CD4-positive, alpha-beta T cell treated with Interleukin-6 at 100 ng/mL for 8 hours (primary cell): ENCODE measurements at regions not wholly inside any gene's neighbourhood (a gene's known extent, or its start where the extent isn't known, plus 50 kb on each side); places are given as distances from the start of the nearest gene placed in this dataset.
"Not testable (repeated sequence)": the region's sequence is repeated elsewhere in the genome, so short reads cannot be mapped to it uniquely, and the experiment has no call there.

Source experiments
- DNase-seq: peaks from one replicate; pipeline ENCODE4 v3.0.0-alpha.2; 2020; ENCODE audit warnings: mixed read lengths, low spot score

DNA sequence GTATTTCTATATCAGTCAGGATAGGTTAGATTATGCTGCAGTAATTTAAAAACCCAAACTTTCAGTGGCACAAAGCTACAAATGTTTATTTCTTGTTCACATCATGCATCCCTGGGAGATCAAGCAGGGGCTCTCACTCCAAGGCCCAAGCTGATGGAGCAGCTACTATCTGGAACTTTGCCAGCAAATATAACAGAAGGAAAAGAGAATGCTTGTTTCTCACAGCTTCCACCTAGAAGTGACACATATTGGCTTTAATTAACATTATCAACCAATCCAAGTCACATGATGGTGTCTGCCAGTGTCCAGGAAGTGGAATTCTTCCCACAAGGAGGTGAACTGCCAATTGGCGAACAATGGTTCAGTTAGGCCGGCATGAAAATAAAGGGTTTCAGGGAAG, 306.9 kb downstream of the BCL11A start:
- DNase-seq, result no peak

DNA sequence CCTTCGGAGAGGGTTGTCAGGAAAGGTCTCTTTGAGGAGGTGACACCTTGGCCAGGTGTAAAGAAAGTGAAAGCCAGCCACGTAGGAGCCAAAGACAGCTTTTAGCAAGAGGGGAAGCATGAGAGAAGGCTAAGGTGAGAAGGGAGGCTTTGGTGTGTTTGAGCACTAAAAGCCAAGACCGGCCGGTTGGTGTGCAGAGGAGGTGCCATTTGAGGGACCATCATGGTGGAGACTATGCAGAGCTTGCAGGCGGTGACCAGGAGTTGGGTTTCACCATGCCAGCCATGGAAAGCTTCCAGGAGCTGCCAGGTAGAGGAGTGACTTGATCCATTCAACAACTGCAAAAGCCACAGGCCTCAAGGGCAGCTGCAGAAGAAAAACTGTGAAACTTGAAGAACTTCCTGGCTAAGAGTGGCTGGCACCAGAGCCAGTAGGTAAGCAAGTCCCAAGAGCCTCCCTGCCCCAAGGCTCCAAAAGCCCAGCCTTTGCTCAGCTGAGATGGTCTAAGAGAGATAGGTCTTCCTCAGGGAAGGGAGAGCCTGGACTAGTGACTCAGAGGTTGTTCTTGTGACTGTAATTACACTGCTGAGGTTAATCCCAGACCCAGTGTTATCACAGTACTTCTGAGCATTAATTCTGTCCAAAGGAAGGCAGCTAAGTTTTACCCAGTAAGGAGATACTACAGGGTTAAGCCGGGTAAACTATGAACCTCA, 319.0 kb downstream of the BCL11A start:
- no peak for DNase-seq

DNA sequence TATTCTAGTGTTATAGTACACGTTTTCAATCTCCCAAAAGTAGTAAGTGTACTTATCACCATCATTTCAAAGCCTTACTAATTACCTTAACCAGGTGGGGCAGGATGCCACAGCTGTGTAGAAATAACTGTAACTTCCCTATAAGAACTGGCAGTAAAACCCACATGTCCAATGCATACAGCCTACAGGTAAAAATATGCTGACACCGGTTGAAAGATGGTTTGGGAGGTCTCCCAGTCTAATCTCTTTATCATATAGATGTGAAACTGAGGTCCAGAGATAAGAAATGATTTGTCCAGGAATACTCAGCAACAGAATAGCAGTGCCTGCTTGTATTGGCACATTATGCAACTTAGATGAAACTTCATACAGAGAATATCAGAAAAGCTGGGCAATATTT, 322.9 kb downstream of the BCL11A start:
- no peak for DNase-seq

DNA sequence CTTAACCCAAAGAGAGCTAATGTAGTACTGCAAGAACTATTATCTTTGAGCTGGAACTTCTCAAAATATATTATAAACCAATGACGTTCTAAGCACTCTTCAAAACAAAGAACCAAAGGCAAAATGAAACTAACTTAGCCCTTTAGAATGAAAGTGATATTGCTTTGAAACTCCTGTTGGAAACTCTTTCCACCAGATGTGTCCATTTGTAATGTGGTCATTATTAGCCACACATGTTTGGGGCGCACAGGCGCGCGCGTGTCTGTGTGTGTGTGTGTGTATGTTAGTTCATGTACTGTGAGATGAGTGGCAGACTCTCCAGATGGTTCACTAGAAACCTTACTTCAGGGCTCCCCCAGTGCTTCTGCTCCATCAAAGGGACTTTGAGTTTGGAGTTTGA, 323.4 kb downstream of the BCL11A start:
- no peak for DNase-seq

DNA sequence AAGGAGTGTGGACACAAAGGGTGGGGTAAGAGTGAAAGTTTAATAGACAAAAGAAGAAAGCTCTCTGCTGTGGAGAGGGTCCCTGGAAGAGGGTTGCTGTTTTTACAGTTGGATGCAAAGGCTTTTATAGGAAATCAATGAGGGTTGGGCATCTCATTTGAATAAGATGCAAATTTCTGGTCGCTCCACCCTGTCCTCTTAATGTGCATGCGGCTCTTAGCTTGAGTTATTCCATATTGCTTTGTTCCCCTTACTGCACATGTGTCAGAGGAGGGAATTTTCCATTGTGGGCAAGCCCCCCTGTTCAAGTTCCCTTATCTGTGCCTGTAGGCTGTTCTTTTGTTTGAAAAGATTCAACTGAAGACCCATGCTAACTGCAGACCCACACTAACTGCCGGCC, 326.5 kb downstream of the BCL11A start:
- no peak for DNase-seq

DNA sequence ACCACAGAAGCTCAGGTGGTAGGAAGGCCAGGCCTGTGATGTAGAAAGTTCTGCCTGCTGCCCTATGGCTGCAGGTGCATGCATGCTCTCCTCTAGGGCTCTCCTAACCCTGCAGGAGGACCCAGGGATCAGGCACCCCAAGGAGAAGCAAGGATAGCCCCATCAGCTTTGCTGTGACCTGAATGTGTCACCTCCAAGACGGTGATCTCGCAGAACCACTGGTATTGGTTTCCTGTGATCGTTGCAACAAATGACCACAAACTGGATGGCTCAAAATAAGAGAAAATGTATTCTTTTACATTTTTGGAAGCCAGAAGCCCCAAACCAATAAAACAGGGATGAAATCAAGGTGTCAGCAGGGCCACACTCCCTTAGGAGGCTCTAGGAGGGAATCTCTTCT, 327.3 kb downstream of the BCL11A start:
- no peak for DNase-seq

DNA sequence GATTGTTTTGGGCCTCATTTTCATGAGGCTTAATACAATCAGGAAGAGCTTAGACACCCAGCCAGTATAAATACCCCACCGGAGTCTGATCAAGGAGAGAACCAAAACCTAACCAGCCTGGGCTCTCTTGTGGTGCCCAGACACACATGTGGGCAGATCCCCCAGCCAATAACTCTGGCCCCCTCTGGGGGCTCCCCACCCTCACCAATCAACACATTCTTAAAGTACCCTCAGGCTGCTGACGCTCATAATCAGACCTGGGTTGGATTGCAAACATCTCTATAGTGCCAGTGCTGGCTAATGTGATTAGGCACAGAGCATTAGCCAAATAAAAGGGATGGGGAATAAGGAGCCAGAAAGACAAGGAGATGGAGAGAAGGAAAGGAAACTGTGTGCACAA, 329.6 kb downstream of the BCL11A start:
- DNase-seq, result no peak

DNA sequence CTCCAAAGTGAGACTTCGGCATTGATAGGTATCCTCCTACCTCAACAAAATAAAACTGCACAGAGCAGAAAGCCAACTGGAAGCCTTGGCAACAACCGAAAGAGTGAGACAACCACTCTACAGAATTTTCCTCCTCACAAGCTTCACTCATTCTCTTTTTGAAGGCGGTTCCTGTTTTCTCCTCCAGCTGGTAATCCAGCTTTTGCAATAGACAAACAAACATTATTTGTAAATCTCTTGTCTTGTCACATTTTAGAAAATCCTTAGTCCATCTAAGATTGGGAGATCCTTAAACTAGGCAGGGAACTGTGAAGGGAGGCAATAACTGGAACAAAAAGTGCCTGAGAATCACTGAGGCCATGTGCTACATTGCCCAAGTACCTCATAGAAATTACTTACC, 332.4 kb downstream of the BCL11A start:
- DNase-seq, result no peak

DNA sequence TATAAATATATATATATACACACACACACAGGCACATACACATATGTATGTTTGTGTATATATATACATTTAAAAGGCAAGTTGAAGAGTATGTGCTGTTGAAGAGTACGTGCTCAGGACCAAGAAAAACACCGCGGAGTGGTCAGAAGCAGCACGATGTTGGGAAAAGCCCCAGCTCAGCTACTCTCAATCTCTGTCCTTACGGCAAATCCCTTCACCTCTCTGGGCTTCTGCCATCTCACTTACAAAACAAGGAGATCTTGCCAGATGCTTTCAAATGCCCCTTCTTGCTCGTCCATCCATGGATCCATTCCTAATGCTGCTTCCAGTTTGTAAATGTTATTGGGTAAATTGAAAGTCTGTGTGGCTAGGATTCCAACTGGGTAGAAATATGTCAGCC, 333.9 kb downstream of the BCL11A start:
- DNase-seq, result no peak

DNA sequence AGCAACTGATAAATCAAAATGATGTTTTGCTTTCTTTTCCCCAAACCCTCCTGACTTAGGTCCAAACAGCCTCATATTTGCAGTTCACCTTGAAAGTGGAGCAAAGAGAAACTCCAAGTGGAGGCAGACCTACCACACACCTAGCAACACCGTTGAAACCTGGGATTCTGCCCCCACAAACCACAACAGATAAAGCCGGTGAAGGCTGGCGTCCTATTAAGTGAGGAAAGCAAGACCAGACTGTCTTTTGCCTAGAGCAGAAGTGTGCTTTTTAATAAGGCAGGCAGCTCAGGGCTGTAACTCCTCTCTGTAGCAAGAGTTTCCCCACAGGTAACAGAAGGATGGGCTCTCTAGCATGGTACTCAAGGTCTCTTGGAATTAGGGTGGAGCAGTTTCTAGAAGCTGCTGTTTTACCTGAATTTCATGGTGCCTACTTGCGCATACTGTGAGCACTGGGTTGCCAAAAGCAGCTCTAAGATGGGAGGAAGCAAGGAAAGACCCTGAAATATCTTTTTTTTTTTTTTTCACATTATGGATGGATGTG, 336.9 kb downstream of the BCL11A start:
- DNase-seq, result no peak

DNA sequence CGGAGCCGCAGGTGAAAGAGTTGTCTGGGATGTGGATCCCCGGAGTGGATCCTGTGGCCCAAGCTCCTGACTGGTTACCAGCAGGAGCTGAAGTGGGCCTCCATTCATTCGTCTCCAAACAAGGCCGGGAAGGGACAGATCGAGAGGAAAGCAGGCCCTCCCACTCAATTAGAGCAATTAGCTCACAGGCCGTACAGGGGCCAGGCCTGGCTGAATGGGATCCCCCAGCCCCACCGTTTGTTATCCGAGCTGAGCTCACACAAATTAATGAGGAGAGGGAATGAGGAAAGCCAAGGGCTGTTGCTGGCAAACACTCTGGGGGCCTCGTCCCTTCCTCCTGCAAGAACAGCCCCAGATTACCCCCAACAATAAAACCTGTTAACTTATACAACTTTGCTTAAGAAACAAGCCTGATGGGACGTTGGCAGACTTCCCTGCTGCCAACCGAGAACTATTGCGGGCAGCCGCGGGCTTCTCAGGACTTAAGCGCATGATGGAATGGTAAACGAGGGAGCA, 338.0 kb downstream of the BCL11A start:
- DNase-seq, result no peak

DNA sequence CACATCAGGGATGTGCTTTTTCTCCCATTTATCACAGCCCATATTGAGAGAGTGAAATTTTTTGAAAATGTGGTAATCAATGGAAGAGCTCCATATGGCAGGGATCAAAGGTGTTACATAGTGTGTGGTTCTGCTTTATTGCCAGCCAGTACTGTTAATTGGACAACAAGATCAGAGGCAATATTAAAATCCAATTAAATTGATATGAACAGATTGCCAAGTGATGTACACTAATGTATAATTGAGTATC, 338.9 kb downstream of the BCL11A start:
- DNase-seq, result no peak

DNA sequence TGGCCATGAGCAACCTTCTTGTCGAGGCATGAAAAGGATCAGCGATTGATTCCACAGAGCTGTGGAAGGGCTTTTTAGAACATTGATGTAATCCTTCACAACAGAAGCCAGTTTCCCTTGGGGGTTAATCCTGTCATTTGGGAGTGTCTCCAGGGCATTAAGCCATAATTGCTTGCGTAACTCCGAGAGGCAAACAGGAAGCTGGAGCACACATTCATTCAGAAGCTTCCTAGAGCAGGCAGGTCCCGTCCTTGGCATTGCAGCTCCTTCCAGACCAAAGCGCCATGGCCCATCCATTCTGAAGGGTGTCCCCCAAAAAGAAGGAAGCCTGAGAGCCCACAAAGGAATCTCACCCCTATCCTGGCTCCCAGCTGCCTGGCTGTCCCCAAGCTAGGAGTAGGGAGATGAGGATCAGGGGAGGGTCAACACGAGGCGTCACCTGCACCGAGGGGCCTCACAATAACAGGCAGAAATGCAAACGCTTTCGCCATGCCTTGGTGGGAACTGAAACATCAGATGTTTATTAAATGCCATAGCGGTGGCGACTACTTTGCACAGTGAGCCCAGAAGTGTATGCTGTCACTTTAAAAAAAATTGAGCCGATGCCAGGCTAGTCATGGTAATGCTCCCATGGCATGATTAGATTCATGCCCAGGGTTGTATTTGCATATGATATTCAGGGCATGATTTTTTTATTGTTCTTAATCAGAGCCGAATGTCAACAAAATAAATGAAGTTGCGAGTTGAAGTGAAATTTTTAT, 339.4 kb downstream of the BCL11A start:
- no peak for DNase-seq

DNA sequence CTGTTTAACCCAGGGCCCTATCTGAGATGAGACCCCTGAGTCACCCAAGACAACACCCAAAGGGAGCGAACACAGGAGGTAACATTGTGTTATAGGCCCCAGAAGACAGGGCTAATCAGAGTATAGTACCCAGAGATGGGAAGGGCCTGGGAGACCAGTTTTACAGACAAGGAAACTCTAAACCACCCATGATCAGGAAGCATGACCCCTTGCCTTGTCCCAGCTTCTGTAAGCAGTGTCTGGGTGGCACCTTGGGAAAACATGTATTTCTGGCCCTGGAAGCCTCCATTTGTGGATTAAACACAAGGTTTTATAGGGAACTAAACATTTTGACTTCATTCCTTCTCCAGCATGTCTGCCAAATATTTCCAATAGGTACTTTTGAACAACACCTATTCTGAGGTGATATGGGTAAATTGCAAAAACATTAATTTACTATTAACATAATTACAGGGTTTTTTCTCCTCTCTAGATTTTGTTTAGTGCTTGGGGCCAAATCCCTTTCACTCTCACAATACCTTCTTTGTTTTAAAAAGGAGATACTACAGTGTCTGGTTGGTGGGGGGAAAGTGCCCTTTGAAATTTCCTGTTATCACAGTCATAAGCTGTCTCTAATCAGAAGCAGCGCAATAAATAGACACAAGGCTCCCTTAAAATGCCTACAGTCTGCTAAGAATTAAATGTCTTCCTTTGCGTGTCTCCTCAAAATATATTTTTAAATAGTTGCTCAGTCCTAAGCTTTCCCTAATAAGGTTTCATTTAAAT, 341.1 kb downstream of the BCL11A start:
- no peak for DNase-seq

DNA sequence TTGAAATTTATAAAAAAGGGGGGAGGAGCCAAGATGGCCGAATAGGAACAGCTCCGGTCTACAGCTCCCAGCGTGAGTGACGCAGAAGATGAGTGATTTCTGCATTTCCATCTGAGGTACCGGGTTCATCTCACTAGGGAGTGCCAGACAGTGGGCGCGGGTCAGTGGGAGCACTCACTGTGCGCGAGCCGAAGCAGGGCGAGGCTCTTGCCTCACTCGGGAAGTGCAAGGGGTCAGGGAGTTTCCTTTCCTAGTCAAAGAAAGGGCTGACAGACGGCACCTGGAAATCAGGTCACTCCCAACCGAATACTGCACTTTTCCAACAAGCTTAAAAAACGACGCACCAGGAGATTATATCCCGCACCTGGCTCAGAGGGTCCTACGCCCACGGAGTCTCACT, 364.4 kb downstream of the BCL11A start:
- DNase-seq, result not testable (repeated sequence)

DNA sequence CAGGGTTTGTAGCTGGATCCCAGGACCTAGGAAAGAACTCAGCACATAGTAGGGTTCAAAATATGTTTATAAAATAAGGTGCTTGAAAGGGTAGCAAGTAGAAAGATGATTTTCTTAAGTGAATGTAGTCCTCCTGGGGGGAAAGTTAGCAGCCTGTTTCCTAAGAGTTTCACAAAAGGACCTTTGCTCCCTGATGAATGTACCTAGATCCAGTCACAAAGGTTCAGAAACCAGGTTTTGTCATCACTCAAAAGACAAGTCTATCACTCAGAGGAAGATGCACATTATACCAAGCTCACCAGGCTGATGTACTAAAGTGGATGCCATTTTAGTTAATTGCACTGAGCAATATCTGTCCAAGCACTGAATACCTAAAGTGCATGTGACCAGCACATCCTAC, 378.2 kb downstream of the BCL11A start:
- DNase-seq, result no peak

DNA sequence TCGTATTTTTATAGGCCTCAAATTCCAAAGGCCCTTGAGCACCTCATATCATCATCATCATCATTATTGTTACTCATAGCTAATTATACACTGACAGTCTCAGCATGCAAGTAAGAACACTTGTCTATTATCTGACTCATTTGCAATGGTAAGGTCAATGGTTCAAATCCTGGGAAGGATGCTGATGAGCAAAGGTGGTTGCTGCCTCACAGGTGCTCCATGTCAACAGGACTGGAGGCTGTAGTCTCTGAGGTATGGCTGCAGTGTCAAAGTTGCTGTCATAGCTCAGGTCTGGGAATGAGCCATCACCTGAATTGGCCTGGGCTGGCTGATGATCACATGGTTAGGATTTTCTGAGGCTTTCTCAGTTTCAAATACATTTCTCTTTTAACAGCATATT, 379.3 kb downstream of the BCL11A start:
- no peak for DNase-seq

DNA sequence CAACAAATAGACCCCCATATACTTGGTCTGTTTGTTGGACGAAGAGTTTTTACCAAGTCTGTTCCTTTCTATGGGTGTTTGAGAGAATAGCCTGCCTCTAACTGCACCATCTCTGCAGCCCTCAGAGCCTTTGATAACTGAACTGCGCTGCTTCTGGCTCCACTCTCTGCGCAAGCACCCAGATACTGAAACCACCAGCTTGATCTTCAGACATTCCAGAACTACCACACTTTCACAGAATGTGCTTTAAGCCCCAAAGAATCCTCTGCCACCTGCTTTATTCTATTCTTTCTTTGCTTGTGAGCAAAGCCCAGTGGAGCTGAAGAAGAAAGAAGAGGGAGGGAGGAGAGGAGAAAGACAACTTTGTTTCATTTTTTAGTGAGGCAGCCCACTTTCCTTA, 380.7 kb downstream of the BCL11A start:
- DNase-seq, result no peak

DNA sequence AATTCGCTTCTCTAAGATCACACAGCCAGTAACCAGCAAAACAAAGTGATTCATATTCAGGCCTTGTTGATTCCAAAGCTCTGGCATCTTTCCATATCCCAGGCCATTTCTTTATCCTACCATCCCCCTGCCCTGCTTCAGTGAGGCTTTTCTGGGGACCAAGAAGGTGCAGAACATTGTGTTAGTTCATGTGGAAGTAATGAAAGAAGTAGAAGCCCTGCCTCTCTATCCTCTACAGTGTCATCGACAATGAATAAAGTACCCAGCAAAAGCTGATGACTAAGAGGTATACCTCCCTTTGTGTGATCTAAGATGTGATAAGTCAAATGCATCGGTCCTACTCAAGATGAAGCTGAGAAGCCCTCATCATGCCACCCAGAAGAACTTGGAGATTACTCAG, 383.2 kb downstream of the BCL11A start:
- no peak for DNase-seq

DNA sequence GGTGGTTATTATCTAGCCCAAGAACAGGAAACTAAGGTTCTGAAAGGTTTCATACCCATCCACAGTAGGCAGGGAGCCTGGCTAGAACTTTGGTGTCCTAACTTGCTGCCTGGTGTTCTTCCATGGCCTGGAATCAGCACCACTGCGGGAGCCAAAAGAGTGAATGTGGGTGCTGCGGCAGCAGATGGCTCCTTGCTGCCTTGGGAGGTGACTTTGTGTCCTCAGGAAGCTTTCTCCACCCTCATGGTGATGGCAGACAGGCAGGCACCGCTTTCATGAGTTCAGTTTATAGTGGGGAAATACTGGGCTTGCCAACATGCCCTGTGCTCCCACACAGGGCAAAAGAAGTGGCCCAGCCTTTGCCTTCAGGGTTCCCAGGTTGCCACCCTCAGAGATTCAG, 385.2 kb downstream of the BCL11A start:
- DNase-seq, result no peak

DNA sequence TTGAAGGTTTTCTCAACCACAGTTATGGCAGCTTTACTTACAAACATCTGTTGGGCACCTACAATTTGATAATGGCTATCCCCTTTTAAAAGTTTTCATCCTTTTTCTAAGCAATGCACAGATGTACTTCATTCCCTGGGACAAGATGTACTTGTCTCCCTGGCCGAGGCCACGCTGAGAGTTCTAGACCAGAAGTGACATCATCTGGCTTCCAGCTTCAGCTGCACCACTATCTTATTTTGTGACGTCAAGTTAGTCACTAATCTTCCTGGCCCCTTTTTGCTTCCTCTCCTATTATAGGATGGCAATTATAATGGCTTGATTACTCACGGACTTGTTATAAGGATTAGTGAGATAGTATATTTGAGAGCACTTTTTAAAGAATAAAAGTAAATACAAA, 386.4 kb downstream of the BCL11A start:
- no peak for DNase-seq

DNA sequence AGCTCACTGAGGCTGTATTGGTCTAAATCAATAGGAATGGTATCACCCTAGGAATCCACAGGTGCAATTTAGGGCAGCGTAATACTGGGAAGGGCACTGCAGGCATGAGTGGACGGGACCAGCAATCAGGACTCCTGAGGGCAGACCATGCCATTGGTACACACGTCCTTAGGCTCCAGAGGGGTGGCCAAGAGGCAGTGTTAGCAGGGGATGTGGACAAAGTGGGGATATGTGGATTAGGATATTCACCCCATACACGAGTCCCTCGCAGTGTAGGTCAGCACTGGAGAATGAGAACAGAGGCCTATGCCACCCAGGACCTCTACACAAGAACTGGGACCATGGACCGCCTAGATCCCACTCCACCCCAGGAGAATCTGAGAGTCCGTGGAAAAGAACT, 389.8 kb downstream of the BCL11A start:
- no peak for DNase-seq

DNA sequence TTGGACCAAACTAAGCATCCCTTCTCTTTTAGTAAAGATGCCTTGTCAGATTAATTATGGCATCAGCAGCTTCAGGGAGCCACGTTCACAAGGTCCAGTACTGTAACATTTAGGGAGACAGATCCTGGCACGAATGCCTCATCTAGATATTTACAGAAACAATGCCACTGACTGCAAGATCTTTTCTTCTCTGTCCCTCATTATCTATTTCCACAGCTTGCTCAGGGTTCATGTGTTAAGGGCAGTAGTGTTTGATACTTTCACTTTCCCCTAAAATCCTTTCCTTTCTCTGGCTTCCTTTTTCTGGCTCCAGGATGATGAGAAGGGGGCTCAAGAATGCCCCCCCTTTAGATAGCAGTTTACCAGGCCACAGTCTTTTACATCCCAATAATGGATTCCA, 393.9 kb downstream of the BCL11A start:
- DNase-seq, result no peak
